Cardiac muscle cell (in vitro differentiated cells and primary cell): ENCODE measurements at regions not wholly inside any gene's neighbourhood (a gene's known extent, or its start where the extent isn't known, plus 50 kb on each side); places are given as distances from the start of the nearest gene placed in this dataset.

Source experiments
- DNase-seq, 2 donors: peaks; one replicate each; pipeline versions ENCODE4 v3.0.0 to v3.0.0-alpha.2; 2010 to 2017; ENCODE audit warnings: low read depth in 1 of 2, low spot score in 1 of 2
- H3K27ac ChIP-seq: fragments of 200-600 bp; sonication (generic); 2 replicates; pipeline ENCODE4 v1.5.1; 2016
- H3K27me3 ChIP-seq: fragments of 200-600 bp; sonication (generic); 2 replicates; pipeline ENCODE4 v1.6.0; 2016; ENCODE audit warnings: control low read depth
- H3K36me3 ChIP-seq: fragments of 200-600 bp; sonication (generic); 2 replicates; pipeline ENCODE4 v1.5.1; 2016; ENCODE audit warnings: control low read depth
- H3K4me1 ChIP-seq: fragments of 200-600 bp; sonication (generic); 2 replicates; pipeline ENCODE4 v1.8.1; 2017; ENCODE audit warnings: low read depth, mild to moderate bottlenecking, mixed run types
- H3K4me3 ChIP-seq: fragments of 200-600 bp; sonication (generic); 2 replicates; pipeline ENCODE4 v1.5.1; 2016; ENCODE audit warnings: mild to moderate bottlenecking
- H3K9me3 ChIP-seq: fragments of 200-600 bp; sonication (generic); 2 replicates; pipeline ENCODE4 v1.5.1; 2017; ENCODE audit warnings: low read depth, mild to moderate bottlenecking, control low read depth
- TF ChIP-seq, protein P1 (sequence below): IDR thresholded peaks from 2 replicates; pipeline ENCODE4 v1.5.1; 2012; ENCODE audit warnings: low read depth, mild to moderate bottlenecking, low read length

- Histone ChIP-seq H3K36me3 (no peaks in the 10 kb centered on the region), H3K4me3 (no peak overlapping the region), H3K9me3 (no peaks in the 10 kb centered on the region), H3K4me1 (no peaks in the 10 kb centered on the region), H3K27ac (no peak overlapping the region), H3K27me3 (peaks cover 3% of the 10 kb centered on the region)
- DNase-seq, result no peak
- TF ChIP-seq, protein P1, sequence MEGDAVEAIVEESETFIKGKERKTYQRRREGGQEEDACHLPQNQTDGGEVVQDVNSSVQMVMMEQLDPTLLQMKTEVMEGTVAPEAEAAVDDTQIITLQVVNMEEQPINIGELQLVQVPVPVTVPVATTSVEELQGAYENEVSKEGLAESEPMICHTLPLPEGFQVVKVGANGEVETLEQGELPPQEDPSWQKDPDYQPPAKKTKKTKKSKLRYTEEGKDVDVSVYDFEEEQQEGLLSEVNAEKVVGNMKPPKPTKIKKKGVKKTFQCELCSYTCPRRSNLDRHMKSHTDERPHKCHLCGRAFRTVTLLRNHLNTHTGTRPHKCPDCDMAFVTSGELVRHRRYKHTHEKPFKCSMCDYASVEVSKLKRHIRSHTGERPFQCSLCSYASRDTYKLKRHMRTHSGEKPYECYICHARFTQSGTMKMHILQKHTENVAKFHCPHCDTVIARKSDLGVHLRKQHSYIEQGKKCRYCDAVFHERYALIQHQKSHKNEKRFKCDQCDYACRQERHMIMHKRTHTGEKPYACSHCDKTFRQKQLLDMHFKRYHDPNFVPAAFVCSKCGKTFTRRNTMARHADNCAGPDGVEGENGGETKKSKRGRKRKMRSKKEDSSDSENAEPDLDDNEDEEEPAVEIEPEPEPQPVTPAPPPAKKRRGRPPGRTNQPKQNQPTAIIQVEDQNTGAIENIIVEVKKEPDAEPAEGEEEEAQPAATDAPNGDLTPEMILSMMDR, result no peak
Observed at GRCh38 chr11:115942011-115942410, 437.8 kb upstream of the CADM1 start.

- Histone ChIP-seq H3K27me3 (peaks cover 3% of the 10 kb centered on the region), H3K4me1 (no peaks in the 10 kb centered on the region), H3K27ac (no peak overlapping the region), H3K4me3 (no peak overlapping the region), H3K9me3 (no peaks in the 10 kb centered on the region), H3K36me3 (no peaks in the 10 kb centered on the region)
- DNase-seq, result peak in 1 of 2 donors; percentile 88
- TF ChIP-seq, protein P1, result no peak
Observed at GRCh38 chr11:115941481-115941993, 437.3 kb upstream of the CADM1 start.

DNA sequence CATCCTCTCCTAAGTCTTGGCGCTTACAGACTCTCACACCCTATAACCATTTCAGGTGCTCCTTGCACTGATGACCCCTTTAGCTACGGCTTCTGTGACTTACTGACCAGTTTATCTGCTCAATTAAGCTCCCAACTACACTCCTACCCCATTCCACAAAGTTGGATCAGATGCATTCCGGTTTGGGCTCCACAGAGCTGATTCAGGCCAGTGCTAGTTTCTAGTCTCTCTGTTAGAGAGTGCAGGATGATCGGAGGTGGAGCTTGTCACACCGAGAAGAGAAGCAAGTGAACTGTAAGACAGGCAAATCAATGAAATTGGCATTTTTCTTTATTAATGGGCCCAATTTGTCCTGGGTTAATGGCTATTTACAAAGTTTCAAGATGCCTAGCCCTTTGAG, 436.8 kb upstream of the CADM1 start:
- peaks cover 3% of the 10 kb centered on the region for H3K27me3 ChIP-seq
- no peaks in the 10 kb centered on the region for H3K4me1 ChIP-seq
- H3K27ac ChIP-seq, result no peak overlapping the region
- no peaks in the 10 kb centered on the region for H3K36me3 ChIP-seq
- no peak for DNase-seq
- TF ChIP-seq, protein P1, result no peak
- no peaks in the 10 kb centered on the region for H3K9me3 ChIP-seq
- H3K4me3 ChIP-seq, result no peak overlapping the region

- Histone ChIP-seq H3K9me3 (no peaks in the 10 kb centered on the region), H3K4me1 (no peaks in the 10 kb centered on the region), H3K27me3 (peaks cover 3% of the 10 kb centered on the region), H3K27ac (no peak overlapping the region), H3K4me3 (no peak overlapping the region), H3K36me3 (no peaks in the 10 kb centered on the region)
- DNase-seq, result no peak
- TF ChIP-seq, protein P1, result no peak
Observed at GRCh38 chr11:115939731-115940421, 435.7 kb upstream of the CADM1 start.

DNA sequence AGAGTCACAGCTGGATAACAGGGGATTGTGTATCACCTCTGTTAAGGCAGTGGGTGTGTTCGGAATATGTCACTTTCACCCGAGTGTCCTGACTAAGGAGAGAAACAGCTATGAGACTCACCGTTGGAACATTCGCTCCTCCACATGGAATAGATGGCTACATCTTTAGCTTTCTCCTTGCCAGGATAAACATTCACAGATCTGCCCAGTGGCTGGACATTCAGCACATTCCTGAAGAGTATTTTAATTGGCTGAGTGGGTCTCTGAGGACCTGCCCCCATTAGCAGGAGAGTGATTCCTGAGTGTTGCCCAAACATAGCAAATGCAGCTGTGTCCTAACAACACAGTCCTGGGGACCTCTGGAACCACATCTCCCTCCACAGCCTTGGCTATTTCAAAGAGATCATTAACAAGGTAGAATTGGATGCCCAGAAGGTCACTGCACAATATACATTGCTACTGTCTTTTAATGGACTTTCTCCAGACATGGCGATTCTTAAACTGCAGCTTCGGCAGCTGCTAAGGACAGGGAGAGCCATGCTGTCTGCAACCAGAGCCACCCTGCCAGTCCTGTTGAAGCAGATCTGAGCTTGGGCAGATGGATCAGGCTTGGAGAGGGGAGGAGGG, 435.0 kb upstream of the CADM1 start:
- DNase-seq, result peak; percentile 12 to 20
- TF ChIP-seq, protein P1, result no peak
- Histone ChIP-seq H3K4me3 (no peak overlapping the region), H3K9me3 (no peaks in the 10 kb centered on the region), H3K4me1 (no peaks in the 10 kb centered on the region), H3K27me3 (peaks cover 3% of the 10 kb centered on the region), H3K36me3 (no peaks in the 10 kb centered on the region), H3K27ac (no peak overlapping the region)
